Muscle of arm (tissue), 1 donor: ENCODE measurements at regions not wholly inside any gene's neighbourhood (a gene's known extent, or its start where the extent isn't known, plus 50 kb on each side); places are given as distances from the start of the nearest gene placed in this dataset.

Experiments
- DNase-seq: peaks from one replicate; pipeline ENCODE4 v3.0.0-alpha.2; 2013

GRCh38 chr1:31127266-31127665, 61.7 kb upstream of the PUM1 start:
- peak; percentile 22 for DNase-seq

- DNase-seq: no peak
Measured at GRCh38 chr1:31122741-31123140, 57.2 kb upstream of the PUM1 start.

- peak; percentile 20 for DNase-seq
Measured at GRCh38 chr1:31122101-31122735, 56.7 kb upstream of the PUM1 start.

- no peak for DNase-seq
Measured at GRCh38 chr1:31120783-31121180, 55.3 kb upstream of the PUM1 start.

GRCh38 chr1:31116022-31116421, 50.5 kb upstream of the PUM1 start:
- DNase-seq: no peak
